NCI-H345 treated with DMSO at 0.1 percent for 48 hours (cell line): ENCODE measurements at regions not wholly inside any gene's neighbourhood (a gene's known extent, or its start where the extent isn't known, plus 50 kb on each side); places are given as distances from the start of the nearest gene placed in this dataset.

Experiments
- DNase-seq: peaks from one replicate; lab custom pipeline; 2025; ENCODE audit not compliant: unreplicated experiment; lab: John Stamatoyannopoulos, UW

- no peak for DNase-seq
Observed at GRCh38 chr4:111537871-111538270, 607.4 kb upstream of the FAM241A start.

- DNase-seq = no peak
Observed at GRCh38 chr4:111540671-111541070, 604.6 kb upstream of the FAM241A start.

GRCh38 chr4:111542056-111542455 is 603.2 kb upstream of the FAM241A start:
- DNase-seq = no peak

- peak; percentile 7 for DNase-seq
Observed at GRCh38 chr4:111546881-111547280, 598.4 kb upstream of the FAM241A start.

GRCh38 chr4:111556141-111556781 is 589.0 kb upstream of the FAM241A start:
- no peak for DNase-seq

GRCh38 chr4:111556851-111557250 is 588.4 kb upstream of the FAM241A start:
- no peak for DNase-seq

GRCh38 chr4:111562826-111563225 is 582.4 kb upstream of the FAM241A start:
- no peak for DNase-seq

- no peak for DNase-seq
Observed at GRCh38 chr4:111572470-111572869, 572.8 kb upstream of the FAM241A start.

GRCh38 chr4:111573386-111573785 is 571.9 kb upstream of the FAM241A start:
- DNase-seq = no peak

GRCh38 chr4:111579767-111580166 is 565.5 kb upstream of the FAM241A start:
- DNase-seq = no peak

GRCh38 chr4:111595456-111595855 is 549.8 kb upstream of the FAM241A start:
- no peak for DNase-seq

- no peak for DNase-seq
Observed at GRCh38 chr4:111596491-111596890, 548.8 kb upstream of the FAM241A start.

- no peak for DNase-seq
Observed at GRCh38 chr4:111601671-111602070, 543.6 kb upstream of the FAM241A start.

GRCh38 chr4:111602848-111603247 is 542.4 kb upstream of the FAM241A start:
- DNase-seq = no peak

GRCh38 chr4:111605111-111605510 is 540.1 kb upstream of the FAM241A start:
- no peak for DNase-seq

GRCh38 chr4:111610681-111611080 is 534.6 kb upstream of the FAM241A start:
- no peak for DNase-seq

GRCh38 chr4:111618908-111619307 is 526.3 kb upstream of the FAM241A start:
- DNase-seq = no peak

GRCh38 chr4:111628437-111628836 is 516.8 kb upstream of the FAM241A start:
- no peak for DNase-seq

GRCh38 chr4:111630705-111631104 is 514.5 kb upstream of the FAM241A start:
- DNase-seq = peak; percentile 27

GRCh38 chr4:111631215-111631999 is 513.8 kb upstream of the FAM241A start:
- DNase-seq = peak; percentile 42

- no peak for DNase-seq
Observed at GRCh38 chr4:111632641-111633151, 512.6 kb upstream of the FAM241A start.

GRCh38 chr4:111633663-111634266 is 511.5 kb upstream of the FAM241A start:
- DNase-seq = no peak
